HG02852 (cell line): ENCODE measurements at regions not wholly inside any gene's neighbourhood (a gene's known extent, or its start where the extent isn't known, plus 50 kb on each side); places are given as distances from the start of the nearest gene placed in this dataset.
"Not testable (repeated sequence)": the region's sequence is repeated elsewhere in the genome, so short reads cannot be mapped to it uniquely, and the experiment has no call there.

ENCODE experiments used
- ATAC-seq: cut with Tn5 transposase; IDR thresholded peaks from one replicate; pipeline ENCODE4 v1.9.1; 2021; ENCODE audit warnings: mild to moderate bottlenecking, moderate library complexity; ENCODE audit not compliant: unreplicated experiment

DNA sequence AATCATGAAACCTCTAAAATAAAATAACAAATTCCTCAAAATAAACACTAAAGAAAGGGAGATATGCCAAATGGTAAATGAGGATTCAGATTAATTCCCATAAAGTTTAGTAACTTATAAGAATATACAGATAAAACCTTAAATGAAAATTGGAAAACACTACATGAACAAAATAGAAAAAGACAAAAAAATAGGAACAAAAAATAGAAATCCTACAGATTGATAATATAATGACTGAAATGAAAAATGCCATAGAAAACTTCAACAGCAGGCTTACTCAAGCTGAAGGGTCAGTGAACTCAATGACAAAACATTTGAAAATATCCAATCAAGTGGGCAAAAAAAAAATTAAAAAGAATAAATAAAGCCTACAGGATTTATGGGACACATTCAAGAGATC, 1784.8 kb downstream of the PCDH9 start:
- no peak for ATAC-seq

GRCh38 chr13:65435590-65435989, 1794.5 kb downstream of the PCDH9 start:
- no peak for ATAC-seq

GRCh38 chr13:65417953-65418352, 1812.2 kb downstream of the PCDH9 start:
- no peak for ATAC-seq

DNA sequence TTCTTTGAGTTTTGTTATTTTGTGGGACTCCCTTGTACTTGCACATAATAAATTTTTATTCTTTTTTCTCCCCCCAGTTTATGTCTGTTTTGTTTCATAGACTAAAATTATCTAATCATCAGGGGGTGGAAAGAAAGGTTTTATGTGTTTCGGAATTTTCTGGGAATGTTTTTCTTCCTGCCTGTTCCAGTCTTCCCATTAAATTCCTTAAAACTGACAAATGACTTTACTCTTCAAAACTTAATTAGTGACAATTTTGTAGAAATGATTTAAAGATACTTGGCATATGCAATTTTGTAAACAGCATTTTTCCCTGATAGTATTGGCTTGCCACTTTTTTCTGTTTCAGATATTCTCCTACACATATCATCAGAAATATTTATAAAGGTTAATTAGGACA, 1813.4 kb downstream of the PCDH9 start:
- ATAC-seq = no peak

DNA sequence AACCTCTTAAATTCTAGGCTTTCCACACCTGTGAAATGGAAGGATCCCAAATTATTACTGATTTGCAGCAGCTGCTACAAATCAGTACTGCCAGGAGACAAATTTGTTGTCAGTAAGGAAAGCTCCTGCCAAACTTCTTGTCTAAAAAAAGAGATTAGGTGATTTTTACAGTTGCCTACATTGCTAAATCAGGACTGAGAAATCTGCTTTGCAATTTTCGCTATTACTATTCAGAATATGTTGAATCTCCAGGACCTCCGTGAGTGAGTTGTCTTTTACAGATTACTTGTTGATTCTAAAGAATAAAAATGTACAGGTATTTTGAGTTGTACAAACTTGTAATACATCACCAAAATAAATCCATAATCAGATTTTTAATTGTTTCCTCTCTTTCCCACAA, 1815.9 kb downstream of the PCDH9 start:
- no peak for ATAC-seq

DNA sequence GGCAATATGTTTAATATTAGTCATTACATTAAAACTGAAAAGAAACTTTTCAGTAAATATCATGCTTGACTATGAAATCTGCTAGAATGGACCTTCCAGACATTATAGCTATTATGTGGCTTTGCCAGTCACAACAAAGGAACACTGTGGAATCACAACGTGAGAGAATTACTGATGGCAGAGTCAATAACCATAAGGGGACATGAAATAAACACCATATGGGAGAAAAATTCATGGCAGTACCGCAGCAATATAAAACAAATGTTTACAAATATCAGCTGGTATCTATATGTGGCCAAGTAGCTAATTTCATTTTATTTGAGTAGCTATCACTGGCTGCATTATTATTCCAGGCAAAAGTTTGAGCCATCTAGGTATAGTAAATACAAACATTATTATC, 1818.6 kb downstream of the PCDH9 start:
- ATAC-seq = no peak

DNA sequence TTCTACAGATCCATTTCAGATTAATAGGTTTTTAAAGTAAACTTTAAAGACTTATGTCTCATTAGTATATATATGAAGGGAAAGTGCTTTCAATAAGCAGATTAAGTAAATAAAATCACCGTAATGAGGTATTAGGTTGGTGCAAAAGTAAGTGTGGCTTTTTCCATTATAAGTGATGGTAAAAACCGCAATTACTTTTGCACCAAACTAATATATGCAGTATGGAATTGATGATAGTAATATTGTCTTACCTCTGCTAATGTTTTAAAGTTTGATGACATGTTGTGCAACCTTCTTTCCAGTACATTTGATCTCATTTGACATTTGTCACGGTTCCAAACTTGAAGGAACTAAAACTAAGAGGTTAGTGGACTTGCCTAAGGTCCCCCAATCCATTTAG, 1819.3 kb downstream of the PCDH9 start:
- ATAC-seq = no peak

DNA sequence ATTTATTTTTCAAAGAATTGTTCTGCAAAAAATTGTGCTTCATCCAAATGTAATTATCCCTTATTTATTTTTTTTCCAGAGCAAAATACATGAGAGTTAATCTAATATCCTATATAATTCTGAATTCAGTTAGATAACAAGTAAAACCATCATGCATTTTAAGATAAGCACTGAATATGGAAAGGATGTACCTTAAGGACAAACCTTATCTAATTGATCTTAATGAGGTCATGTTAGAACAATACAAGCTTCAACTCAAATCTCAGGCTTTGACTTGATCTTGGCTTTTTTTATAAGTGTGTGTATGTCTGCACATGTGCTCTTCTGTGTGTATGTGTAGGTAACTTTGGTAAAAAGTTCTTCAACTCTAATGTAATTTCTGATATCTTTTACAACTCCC, 1828.8 kb downstream of the PCDH9 start:
- no peak for ATAC-seq

DNA sequence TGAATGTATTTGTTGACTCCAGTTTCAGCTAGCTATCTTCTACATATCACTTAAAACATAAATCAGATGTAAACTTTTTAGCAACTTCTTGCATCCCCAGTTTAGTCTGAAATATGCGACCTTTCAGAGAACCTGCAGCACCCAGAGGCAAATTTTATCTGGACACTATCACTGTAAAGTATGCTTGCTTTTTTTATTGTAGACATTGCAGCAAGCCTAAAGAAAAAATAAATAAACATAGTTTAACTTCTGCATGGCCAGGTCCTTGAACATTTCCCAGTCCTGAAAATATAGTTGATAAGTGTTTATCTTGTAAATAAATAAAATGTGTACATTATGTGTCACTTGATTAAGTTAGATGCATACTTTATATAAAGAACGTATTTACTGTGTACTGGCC, 1829.4 kb downstream of the PCDH9 start:
- no peak for ATAC-seq

GRCh38 chr13:65387743-65388347, 1842.3 kb downstream of the PCDH9 start:
- no peak for ATAC-seq

- ATAC-seq = no peak
Observed at GRCh38 chr13:65378943-65379519, 1851.1 kb downstream of the PCDH9 start.

GRCh38 chr13:65378484-65378883, 1851.7 kb downstream of the PCDH9 start:
- ATAC-seq = no peak

DNA sequence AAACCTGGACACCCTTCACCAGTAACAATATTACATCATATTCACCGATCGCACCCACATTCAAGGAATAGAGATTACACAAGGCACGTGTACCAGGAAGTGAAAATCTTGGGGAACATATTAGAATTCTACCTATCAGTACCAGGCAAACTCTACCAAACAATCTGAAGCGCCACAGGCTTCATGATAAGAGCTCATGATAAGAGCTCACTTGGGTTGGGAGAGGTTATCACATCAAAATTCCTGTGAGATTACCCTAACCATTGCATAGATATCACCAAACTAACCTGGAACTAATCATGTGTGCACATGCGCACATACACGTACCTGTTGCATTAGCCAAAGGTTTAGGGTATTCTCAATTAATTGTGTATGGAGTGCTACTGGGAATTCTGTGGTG, 1861.3 kb downstream of the PCDH9 start:
- no peak for ATAC-seq

DNA sequence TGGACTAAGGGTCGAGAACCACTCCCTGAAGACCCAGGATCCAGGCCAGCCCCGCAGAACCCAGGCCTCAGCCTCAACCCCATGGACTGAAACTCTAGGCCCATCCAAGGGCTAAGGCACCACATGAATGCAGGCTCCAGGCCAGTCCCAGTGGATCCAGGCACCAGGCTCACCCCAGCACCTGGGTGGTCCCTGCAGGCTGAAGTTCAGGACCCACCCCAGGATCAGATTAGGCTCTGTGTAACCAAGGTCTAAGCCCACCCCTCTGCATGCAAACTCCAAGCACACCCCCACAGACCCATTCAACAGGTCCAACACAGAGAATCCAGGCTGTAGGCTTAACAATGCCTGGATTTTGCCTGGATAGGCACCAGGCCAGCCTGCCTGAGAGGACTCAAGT, 1876.2 kb downstream of the PCDH9 start:
- no peak for ATAC-seq

- not testable (repeated sequence) for ATAC-seq
Observed at GRCh38 chr13:65353150-65353549, 1877.0 kb downstream of the PCDH9 start.

GRCh38 chr13:65347420-65348030, 1882.6 kb downstream of the PCDH9 start:
- ATAC-seq = no peak

GRCh38 chr13:65343898-65344663, 1886.1 kb downstream of the PCDH9 start:
- no peak for ATAC-seq

DNA sequence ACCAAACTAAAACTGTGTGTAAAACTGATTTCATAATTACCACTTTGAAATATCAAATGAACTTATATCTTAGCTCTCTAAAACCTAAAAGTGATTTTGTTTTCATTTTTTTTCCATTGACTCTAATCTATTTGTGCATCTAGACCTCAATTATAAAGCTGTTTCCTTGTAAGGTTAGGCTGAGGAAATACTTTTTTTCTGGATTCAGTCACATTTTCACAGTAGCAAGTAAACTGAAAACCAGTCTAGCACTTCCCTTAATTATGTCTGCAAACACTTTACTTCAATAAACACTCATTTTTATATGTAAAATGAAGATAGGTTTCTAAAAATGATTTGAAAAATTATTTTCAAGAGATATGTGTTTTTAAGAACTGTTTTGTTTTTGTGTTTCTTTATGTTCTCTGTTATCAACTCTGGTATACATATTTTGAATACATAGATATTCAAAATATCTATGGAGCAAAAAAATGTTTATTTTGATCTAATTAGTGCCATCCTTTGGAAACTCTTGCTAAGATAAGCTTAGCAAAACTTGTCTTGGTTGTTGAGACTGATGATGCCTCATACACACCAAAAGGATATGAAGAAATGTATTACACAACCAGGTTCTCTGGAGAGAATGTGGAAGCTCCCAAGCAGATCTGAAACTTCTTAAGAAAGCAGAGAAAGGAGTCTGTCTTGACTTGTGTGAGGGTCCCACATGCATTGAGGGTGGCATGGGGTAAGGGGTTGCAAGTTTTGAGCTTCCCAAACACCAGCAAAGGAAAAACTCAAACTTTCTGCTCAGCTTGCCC, 1887.4 kb downstream of the PCDH9 start:
- no peak for ATAC-seq

- ATAC-seq = no peak
Observed at GRCh38 chr13:65339241-65339640, 1890.9 kb downstream of the PCDH9 start.

- ATAC-seq = no peak
Observed at GRCh38 chr13:65336916-65337315, 1893.2 kb downstream of the PCDH9 start.

- ATAC-seq = no peak
Observed at GRCh38 chr13:65336087-65336749, 1893.9 kb downstream of the PCDH9 start.
